Endometrium (tissue), 2 donors: ENCODE measurements at regions not wholly inside any gene's neighbourhood (a gene's known extent, or its start where the extent isn't known, plus 50 kb on each side); places are given as distances from the start of the nearest gene placed in this dataset.

Experiments
- FAIRE-seq: peaks from 2 replicates; lab custom pipeline; 2012; peaks lifted over from hg19 to GRCh38; lab: Jason Lieb, UNC
- donor health status: control.
- donor health status: control.

DNA sequence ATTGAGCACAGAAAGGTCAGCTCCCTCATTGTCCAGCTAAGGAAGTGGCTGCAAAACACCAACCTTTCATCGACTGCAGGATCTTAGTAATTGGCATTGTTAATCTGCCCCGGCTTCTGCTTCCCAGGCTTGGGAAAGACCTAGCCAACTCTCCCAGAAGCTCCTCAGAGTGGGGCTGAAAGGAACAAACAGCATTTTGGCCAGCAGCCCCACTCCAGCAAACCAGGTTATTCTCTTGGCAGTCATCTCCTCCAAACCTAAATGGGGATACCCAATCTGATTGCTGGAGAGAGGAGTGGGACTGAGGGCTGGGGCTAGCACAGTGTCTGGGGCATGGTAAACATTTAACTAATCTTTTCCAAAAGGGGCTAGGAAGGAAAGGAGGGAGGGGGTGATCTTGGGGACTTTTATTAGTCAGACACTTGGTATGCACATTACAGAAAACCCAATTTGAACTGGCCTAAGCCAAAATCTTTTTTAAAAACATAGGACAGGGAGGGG, 294.4 kb downstream of the MN1 start:
- FAIRE-seq: no peak

DNA sequence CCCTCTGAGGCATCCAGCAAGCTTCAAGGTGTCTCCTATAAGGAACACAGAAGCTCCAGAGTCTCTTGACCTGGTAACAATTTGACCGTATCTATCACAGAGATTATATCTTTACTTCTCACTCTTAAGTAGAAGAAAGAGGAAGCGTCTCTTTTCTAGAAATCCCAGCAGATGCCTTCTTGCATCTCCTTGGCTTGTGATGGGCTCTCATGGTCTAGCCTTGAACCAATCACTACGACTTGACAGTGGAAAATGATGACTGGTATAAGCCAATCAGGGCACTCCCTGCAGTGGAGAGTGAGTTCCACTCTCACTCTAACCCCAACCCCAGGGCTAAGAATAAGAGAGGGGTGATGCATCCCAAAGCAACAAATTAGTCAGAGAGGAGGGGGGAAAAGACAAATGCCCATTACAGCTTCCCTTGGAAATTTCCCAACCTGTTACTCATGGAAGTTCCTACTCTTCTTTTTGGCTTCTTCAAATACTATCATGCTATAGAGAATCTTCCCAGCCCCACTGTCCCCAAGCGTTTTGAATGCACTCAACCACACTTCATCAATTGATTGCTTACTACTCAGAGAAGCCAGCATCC, 293.5 kb downstream of the MN1 start:
- no peak for FAIRE-seq

- FAIRE-seq: no peak
These were observed 292.2 kb downstream of the MN1 start for GRCh38 chr22:27509132-27509920.

DNA sequence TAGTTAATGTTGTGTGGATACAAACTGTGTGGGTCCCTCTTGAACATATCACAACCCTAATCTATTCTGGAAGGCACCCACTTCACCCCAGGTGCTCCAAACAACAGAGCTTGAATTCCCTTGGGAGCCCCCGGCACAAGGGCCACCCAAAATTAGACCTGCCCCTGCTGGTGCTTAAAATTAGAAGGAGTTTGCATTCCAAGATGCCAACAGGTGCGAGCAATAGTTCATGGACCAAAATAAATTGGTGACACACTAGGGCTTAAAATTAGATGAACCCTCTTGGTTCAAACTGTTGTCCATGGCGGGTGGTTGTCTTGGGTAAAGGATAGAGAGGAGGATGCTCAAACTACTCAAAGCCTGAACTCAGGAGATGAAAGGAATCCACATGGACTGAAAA, 291.5 kb downstream of the MN1 start:
- no peak for FAIRE-seq

DNA sequence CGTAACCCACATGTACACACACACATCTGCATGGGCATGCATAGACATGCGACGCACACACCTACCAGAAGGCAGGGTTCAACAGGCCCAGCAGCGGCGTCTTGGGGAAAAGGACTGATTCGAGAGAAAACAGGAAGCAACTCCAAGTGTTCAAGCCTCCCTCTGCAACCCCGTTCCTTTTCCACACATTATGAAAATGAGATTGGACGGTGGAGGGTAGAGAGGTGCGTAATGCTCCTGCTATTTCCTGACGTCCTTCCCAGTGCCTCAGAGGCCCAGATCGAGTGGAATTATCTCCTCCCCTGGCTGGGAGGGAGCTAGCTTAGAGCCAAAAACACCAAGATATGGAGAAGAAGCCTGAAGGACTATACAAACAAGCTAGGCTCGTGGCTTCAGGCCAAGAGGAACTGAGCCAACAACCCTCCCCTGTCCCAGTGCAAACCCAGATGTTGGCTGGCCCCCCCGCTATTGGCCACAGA, 289.2 kb downstream of the MN1 start:
- no peak for FAIRE-seq

GRCh38 chr22:27513021-27513420, 288.5 kb downstream of the MN1 start:
- no peak for FAIRE-seq

- no peak for FAIRE-seq
These were observed 286.7 kb downstream of the MN1 start for GRCh38 chr22:27514601-27515523.

DNA sequence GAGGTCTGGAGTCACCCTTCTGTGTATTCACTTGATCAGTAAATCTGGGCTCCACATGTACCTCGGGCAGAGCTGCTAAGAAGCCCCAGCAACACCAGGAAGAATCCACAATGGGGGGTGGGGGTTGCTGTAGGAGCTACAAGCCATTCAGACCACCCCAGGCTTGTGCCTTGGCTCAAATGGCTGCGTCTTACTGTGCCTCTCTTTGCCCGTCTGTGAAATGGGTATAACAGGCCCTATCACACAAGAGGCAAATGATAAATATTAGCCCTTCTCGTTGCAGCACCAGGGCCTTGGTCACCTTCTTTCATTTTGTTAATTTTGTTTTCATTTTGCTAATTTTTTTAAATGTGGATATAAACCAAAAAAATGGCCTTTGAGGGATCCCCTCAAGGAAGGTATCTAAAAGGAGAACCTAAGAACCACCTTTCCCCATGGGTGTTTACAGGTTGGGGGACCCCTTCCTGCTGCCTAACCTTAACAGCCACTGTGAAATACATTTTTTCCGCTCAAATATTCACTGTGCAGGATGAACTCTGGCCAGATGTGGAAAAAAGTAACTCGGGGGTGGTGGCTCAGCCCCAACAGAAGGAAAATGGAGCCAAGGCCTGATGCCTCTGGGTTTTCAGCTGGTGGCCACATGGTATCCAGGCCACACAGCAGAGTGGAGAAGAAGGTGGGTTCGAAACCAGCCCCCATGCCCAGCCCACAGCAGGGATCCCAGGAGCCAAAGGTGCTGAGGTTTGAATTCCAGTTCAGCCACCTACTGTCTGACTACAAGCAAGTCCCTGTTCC, 284.0 kb downstream of the MN1 start:
- FAIRE-seq: no peak

- FAIRE-seq: no peak
These were observed 282.8 kb downstream of the MN1 start for GRCh38 chr22:27518531-27519340.

- no peak for FAIRE-seq
These were observed 277.8 kb downstream of the MN1 start for GRCh38 chr22:27523711-27524110.

DNA sequence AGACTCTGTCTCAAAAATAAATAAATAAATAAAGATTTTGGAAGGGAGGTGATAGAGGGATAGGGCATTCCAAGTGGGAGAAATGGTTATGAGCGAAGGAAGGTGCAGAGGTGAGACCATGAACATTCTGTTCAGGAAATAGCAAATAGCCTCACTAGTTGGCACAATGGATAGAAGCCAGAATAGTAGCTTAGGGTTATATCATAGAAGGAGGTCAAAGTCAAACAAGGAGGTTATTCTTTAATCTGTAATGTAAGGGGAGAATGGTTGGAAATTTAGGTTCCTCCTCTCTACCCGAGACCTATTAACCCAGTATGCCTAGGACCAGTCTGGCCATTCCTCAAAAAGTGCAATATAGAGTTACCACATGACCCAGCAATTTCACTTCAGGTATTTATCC, 275.8 kb downstream of the MN1 start:
- FAIRE-seq: no peak

GRCh38 chr22:27526901-27527300, 274.7 kb downstream of the MN1 start:
- no peak for FAIRE-seq

DNA sequence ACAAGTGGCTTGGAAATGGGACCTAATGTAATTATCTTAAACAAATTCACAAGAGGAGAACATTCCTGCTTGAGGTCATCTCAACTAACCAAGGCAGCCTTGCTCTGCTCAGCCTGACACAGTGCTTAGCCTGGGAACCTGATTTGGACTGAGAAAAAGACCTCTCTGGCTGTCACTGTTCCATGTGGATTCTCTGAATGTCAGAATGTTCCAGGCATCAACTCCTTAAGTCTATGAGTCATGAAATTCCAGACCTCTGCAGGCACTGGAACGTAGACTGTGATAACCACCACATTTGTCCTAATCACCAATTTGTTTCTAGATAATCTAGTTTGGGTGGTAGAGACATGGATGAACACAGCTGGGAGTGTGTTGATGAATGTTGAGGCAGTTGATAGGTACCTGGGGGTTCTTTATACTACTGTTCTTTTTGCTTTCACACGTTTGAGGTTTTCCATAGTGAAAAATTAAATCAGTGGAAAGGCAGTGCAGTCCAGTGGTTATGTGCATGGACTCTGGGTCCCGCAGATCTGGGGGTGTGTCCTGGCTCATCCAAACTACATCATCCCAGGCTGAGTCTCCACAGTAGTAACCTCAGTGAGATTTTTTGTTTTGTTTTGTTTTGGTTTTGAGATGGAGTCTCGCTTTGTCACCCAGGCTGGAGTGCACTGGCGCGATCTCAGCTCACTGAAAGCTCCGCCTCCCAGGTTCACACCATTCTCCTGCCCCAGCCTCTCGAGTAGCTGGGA, 269.6 kb downstream of the MN1 start:
- no peak for FAIRE-seq

GRCh38 chr22:27533105-27533745, 268.3 kb downstream of the MN1 start:
- FAIRE-seq: no peak

GRCh38 chr22:27534720-27535125, 266.8 kb downstream of the MN1 start:
- FAIRE-seq: no peak

DNA sequence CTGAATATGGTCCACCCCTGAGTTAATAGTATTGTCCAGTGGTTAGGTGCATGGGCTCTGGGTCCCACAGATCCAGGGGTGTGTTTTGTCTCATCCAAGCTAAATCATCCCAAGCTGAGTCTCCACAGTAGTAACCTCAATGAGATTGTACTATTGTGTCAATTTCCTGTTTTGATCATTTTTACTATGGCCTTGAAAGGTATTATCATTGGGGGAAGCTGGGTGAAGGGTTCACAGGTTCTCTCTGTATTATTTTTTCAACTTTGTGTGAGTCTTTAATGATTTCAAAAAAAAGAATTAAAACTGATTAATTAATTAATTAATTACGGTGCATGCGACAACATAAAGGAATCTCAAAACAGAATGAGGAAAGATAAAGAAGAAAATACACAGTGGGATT, 266.1 kb downstream of the MN1 start:
- FAIRE-seq: no peak

- no peak for FAIRE-seq
These were observed 264.1 kb downstream of the MN1 start for GRCh38 chr22:27537501-27537900.

- FAIRE-seq: no peak
These were observed 262.9 kb downstream of the MN1 start for GRCh38 chr22:27538666-27539065.

DNA sequence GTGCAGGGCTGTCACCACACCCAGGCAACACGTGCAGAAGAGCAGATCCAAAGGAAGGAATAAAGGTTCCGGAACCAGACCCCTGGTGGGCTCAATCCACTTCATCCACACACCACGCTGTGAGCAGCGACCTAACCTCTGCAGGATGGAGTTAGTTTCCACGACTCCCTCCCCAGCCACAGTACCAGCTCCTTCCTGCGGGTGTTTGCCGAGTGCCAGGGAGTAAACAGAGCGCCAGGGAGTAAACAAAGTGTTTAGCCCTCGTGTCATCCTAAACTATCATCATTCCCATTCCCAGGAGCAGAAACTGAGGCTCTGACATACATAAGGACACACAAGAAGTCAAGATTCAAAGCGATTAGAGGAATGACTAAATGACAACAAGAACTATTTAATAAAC, 261.3 kb downstream of the MN1 start:
- FAIRE-seq: no peak
